HG03039 (cell line): ENCODE measurements at regions not wholly inside any gene's neighbourhood (a gene's known extent, or its start where the extent isn't known, plus 50 kb on each side); places are given as distances from the start of the nearest gene placed in this dataset.

Experiments used
- ATAC-seq: cut with Tn5 transposase; IDR thresholded peaks from one replicate; pipeline ENCODE4 v1.9.1; 2021; ENCODE audit warnings: mild to moderate bottlenecking, moderate library complexity; ENCODE audit not compliant: unreplicated experiment

DNA sequence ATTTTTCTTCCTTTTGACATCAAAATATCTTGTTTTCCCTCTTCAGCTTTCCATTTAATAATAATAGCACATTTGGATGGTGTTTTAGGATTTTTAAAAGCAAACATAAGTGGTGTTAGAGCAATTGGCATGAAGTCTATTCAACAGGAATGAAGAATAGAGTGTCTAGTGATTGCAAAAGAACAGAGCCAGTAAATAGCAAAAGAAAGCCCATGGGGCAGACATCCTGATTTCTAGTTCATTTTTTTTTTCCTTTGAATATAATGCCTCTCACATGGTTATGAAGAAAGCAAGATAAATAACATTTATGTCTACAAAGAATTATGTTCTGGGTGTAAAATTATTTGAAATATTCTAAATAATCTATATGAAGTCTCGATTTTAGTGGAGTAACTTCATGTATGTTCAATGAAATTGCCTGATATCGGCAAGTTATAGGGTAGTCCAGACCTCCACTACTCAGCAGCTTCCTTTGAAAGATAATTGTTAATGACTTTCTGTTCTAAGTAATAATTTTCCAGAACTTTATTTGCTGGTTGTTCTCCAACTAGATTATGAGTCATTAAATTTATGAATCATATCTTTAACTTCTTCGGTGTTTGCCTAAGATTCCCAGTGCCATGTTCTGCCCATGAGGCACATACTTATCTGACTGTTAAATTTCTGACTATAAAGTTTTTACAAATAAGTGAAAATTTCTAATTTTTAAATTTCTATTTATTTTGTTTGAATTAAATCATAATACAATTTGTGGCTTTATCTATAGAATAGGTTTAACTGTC is 587.9 kb downstream of the TLL1 start:
- ATAC-seq, result no peak

DNA sequence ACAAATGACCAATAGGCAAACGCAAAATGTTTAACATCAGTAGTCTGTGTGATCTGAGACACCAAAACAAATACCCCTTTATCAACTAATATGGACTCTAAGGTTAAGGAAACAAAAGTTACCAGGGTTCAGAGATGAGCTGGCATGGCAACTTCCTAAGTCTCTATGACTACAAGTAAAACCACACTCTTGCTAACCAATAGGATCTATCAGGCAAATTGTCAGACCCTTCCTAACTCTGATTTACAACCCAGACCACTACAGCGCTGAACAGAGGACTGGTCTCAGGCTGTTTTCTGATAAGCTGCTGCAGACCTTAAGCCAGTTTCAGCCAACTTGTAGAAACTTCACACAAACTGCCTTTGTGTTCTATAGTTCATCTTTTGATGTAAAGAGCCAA is 608.0 kb downstream of the TLL1 start:
- no peak for ATAC-seq

GRCh38 chr4:166481739-166482138 is 608.7 kb downstream of the TLL1 start:
- no peak for ATAC-seq

DNA sequence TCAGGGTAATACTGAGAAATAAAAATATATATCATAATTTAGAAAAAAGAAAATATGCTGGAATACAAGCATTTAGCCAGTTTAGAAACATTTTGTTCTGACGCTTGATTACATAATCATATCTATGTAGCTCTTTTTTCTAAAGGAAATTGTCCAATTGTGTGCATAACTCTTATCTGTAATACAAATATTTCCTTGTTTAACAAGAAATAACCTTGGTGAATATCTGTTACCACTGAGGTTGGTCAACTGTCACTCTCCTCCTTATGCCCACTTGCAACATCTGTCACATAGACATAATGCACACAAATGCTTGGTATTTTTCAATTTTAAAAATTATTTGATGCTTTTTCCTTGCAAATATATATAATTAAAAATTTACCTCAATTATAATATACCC is 609.7 kb downstream of the TLL1 start:
- no peak for ATAC-seq

GRCh38 chr4:166491635-166492034 is 618.6 kb downstream of the TLL1 start:
- ATAC-seq, result no peak

- ATAC-seq, result no peak
These were observed 620.9 kb downstream of the TLL1 start for GRCh38 chr4:166493924-166494345.

DNA sequence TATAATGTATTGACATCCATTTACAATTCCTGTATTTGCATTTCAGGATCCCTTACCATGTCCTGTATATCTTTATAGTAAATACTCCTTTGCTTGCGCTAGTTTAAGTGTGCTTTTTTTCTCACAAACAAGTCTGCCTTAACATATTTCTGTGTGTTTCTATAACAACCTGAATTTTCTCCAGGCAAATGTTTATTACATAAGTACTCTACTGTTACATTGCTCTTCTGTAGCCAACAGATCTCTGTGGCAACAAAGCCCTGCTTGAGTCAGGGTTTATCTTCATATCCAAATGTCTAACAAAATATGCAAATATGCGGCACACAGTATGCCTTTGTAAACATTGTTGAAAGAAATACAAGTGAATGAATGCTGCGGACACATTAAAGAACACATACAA is 625.5 kb downstream of the TLL1 start:
- no peak for ATAC-seq

- no peak for ATAC-seq
These were observed 626.8 kb downstream of the TLL1 start for GRCh38 chr4:166499820-166500219.

DNA sequence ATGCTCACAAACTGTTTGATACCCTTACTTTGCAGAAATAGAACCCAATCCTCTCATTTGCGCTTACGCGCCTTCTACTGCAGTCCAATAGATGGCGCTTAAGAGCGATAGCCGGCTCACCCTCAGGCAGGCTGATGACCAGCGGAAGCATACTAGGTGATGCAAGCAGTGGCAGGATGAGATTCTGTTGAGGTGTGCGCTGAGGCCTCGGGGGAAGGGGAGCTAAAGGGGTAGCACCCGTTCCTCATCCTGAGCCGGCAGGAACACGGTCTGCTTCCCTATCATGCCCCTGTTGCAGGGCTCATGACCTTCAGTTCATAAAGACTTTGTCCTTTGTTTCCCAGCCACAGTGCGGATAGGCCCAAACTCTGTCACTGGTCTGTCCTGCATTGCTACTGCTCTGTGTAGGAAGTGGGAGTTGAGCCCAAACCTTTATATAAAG is 628.9 kb downstream of the TLL1 start:
- peak; percentile 57 for ATAC-seq

DNA sequence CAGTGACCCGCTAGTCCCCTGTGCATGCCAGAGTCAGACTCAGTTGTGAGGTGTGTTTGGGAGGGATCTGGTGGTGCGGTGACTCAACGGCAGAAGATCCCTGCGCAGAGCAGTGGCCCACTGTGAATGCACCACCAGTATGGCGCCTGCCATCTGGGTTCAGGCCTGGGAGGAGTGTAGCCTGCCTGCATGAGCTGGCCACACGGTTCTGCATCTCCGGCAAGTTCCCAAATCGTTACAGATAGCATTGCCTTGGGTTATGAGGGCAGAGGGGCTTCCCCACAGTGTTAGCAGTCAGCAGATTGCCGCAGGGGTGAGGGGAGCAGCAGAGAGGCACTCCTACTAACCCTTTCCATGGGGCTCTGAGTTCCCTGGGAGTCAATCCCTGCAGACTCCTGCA is 629.6 kb downstream of the TLL1 start:
- ATAC-seq, result no peak

GRCh38 chr4:166506051-166506450 is 633.0 kb downstream of the TLL1 start:
- no peak for ATAC-seq

- ATAC-seq, result no peak
These were observed 639.2 kb downstream of the TLL1 start for GRCh38 chr4:166512267-166512666.

DNA sequence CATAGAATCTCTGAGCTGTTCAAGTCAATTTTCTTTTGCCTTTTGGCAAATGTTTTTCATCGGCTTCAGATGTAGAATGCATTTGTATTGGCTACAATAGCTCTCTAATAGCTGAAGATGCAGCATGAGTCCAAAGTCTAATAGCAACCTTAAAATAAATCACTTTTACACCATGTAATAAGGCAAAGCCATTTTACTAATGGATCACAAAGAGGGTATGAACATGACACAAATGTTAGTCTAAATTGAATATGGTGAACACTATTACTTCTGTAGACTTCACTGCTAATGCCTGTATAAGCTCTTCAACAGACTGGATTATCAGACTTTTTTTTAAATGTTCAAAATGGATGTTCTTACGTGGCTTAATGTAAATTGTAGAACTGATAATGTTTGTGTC is 645.3 kb downstream of the TLL1 start:
- no peak for ATAC-seq

DNA sequence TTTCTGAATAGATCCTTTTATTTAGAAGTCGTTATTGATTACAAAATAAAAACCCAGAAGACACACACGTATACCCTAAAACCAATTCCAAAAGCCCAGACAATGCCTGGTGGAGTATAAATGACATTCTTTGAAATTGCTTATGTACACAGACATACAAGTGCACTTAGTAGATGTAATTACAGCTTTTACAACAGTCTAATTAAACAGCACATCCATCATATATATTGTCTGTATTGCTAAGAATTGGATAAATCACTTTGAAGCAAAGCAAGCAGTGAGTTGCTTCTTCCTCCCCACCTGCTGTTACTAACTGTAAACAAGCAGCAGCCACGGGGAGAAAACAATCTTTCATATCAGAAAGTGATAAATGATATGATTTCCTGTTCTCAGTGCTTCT is 645.7 kb downstream of the TLL1 start:
- no peak for ATAC-seq

GRCh38 chr4:166519774-166520173 is 646.7 kb downstream of the TLL1 start:
- no peak for ATAC-seq

DNA sequence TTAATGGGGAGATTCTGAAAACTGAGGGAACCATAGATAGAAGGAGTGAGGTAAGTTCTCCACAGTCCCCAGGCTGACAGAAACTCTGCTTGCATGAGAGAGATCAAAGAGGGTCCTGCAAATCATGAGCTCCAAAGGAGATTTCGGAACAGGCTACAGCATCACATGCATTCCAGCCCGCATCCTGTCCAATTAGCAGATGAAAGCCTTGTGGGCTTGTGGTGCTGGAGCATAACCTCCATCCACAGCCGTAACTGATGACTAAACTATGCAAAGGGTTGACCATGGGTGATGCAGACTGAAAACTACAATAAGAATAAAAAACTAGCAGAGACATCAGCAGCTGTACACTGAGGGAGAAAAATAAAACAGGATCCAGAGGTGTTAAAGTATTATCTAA is 654.5 kb downstream of the TLL1 start:
- ATAC-seq, result no peak

DNA sequence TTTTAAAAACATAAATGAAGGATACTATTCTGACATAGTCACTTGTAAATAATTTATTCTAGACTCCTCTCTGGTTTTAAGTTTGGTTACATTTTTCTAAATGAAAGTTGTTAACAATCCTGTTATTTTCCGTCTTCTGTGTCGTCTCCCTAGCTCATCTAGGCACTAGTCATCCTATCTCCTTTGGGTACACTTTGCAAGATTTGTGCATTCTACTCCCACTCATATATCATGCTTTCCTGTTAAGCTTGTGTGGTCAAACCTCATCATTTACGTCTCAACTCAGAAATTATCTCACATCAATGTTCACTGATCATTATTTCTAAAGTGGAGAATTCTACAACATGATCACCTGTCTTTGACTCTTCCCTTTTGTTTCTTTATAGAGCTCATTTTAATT is 658.7 kb downstream of the TLL1 start:
- no peak for ATAC-seq

GRCh38 chr4:166535865-166536264 is 662.8 kb downstream of the TLL1 start:
- ATAC-seq, result no peak

- ATAC-seq, result no peak
These were observed 665.5 kb downstream of the TLL1 start for GRCh38 chr4:166538491-166539005.

GRCh38 chr4:166546009-166546408 is 673.0 kb downstream of the TLL1 start:
- ATAC-seq, result no peak

- ATAC-seq, result no peak
These were observed 656.7 kb downstream of the SPOCK3 start for GRCh38 chr4:166577639-166578038.

DNA sequence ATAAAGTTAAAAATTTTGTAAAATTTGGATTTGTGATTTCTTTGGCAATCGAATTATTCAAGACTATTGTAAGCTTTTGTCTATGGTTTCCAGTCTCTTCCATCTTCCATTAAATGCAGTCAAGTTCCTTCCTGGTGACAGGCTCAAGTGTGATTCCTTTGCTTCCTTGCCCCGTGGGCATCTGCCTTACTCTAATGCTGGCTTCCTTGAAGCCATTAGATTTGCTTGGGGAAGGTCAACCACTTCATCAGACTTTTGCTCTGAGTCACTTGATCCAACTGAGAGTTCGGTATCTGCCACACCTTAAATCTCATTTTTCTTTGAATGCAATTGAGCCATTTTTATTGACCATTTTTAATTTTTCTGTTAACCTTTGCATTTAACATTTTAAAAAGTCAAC is 648.8 kb downstream of the SPOCK3 start:
- ATAC-seq, result no peak
